Fibroblast of lung (primary cell): ENCODE measurements at regions not wholly inside any gene's neighbourhood (a gene's known extent, or its start where the extent isn't known, plus 50 kb on each side); places are given as distances from the start of the nearest gene placed in this dataset.

Experiments
- EZH2 ChIP-seq: IDR thresholded peaks from 2 replicates; pipeline ENCODE4 v1.5.1; 2012; ENCODE audit warnings: low read length, control low read depth, mild to moderate bottlenecking; ENCODE audit errors: missing control alignments
- TF ChIP-seq, protein P1 (sequence below), 2 donors: IDR thresholded peaks in 1 of 2; conservative IDR thresholded peaks in 1 of 2; 1 replicate in 1 of 2; 2 replicates in 1 of 2; pipeline ENCODE4 v1.5.1; 2011 to 2012; ENCODE audit warnings: low read length in 2 of 2, control low read depth in 1 of 2, inconsistent platforms in 1 of 2, low read depth in 1 of 2, mild to moderate bottlenecking in 1 of 2

DNA sequence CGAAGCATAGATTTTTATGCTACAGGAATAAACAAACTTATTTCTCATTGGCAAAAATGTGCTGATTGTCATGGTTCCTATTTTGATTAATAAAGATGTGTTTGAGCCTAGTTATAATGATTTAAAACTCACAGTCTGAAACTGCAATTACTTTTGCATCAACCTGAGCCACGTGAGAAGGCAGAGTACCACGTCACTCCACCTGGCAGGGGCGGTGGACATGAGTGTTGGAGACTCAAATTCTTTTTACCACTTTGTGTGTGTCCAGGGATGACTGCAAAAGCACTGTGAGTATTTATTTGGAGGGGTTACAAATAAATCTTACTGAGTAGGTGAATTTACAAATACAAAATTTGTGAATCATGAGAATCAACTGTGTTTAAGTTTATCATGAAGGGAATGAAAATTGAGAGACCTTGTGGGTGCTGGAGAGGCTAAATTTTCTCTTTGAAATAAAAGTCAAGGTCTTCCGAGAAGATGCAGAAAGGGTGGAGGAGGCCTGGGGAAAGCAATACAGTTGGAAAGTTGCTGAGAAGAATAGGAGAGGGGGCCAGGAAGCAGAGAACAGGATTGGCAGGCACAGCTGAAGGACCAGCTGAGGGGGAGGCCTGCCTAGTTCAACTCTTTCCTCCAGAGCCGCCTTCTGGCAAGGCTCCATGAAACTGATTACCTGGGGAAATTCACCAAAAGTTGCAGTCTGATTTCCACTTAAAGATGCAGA, 316.4 kb downstream of the MYCN start:
- TF ChIP-seq EZH2 = no peak
- TF ChIP-seq, protein P1, sequence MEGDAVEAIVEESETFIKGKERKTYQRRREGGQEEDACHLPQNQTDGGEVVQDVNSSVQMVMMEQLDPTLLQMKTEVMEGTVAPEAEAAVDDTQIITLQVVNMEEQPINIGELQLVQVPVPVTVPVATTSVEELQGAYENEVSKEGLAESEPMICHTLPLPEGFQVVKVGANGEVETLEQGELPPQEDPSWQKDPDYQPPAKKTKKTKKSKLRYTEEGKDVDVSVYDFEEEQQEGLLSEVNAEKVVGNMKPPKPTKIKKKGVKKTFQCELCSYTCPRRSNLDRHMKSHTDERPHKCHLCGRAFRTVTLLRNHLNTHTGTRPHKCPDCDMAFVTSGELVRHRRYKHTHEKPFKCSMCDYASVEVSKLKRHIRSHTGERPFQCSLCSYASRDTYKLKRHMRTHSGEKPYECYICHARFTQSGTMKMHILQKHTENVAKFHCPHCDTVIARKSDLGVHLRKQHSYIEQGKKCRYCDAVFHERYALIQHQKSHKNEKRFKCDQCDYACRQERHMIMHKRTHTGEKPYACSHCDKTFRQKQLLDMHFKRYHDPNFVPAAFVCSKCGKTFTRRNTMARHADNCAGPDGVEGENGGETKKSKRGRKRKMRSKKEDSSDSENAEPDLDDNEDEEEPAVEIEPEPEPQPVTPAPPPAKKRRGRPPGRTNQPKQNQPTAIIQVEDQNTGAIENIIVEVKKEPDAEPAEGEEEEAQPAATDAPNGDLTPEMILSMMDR (conservative IDR thresholded peaks at IDR 0.05 in 1 of 2, IDR thresholded peaks at IDR 0.05 in 1 of 2; ENCODE audit: low read depth in 1 of 2, low read length in 2 of 2) = no peak
